ENCODE measurements at regions not wholly inside any gene's neighbourhood (a gene's known extent, or its start where the extent isn't known, plus 50 kb on each side); places are given as distances from the start of the nearest gene placed in this dataset.

DNA sequence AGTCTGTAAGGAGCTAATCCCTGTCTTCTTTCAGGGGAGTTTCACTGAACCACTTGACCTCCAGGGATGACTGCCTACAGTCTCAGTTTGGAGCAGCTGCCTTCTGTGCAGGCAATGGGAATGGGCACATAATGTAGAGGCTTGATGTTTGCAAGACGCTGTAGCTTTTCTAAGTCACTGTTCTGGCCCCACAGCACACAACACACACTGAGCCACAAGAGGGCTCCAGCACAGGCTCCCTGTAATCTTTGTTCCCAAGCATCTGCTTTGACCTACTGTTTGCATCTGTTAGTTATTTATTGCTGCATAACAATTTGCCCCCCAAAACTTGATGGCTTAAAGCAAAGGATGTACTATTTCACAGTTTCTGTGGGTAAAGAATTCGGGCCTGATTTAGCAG lies 419.0 kb upstream of the ASIC2 start:
- TF ChIP-seq, protein P1, sequence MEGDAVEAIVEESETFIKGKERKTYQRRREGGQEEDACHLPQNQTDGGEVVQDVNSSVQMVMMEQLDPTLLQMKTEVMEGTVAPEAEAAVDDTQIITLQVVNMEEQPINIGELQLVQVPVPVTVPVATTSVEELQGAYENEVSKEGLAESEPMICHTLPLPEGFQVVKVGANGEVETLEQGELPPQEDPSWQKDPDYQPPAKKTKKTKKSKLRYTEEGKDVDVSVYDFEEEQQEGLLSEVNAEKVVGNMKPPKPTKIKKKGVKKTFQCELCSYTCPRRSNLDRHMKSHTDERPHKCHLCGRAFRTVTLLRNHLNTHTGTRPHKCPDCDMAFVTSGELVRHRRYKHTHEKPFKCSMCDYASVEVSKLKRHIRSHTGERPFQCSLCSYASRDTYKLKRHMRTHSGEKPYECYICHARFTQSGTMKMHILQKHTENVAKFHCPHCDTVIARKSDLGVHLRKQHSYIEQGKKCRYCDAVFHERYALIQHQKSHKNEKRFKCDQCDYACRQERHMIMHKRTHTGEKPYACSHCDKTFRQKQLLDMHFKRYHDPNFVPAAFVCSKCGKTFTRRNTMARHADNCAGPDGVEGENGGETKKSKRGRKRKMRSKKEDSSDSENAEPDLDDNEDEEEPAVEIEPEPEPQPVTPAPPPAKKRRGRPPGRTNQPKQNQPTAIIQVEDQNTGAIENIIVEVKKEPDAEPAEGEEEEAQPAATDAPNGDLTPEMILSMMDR (IDR thresholded peaks at IDR 0.05): no peak
- no peak for TF ChIP-seq POLR2A (IDR thresholded peaks at IDR 0.05)
